GM21529 (cell line): ENCODE measurements at regions not wholly inside any gene's neighbourhood (a gene's known extent, or its start where the extent isn't known, plus 50 kb on each side); places are given as distances from the start of the nearest gene placed in this dataset.

Experiments used
- ATAC-seq: cut with Tn5 transposase; IDR thresholded peaks from one replicate; pipeline ENCODE4 v1.9.1; 2021; ENCODE audit not compliant: unreplicated experiment

GRCh38 chr13:78341032-78341431, 262.3 kb downstream of the POU4F1 start:
- peak; percentile 96 for ATAC-seq

DNA sequence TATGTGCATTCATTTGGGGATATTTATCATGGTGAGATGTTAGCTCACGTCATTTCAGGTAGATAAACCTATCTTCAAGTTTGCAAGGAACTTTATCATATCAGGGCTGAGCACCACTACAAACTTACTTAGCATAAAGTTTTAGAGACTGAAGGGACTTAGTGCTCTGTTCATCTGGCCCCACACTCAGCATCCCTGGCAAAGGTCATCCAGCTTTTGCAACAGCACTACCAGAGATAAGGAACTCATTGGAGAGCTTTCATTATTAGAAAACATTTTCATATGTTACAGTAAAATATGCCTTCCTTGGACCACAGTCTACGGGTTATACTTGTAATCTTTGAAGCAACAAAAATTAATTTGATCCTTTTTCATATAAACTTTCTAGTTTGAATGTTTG, 263.4 kb downstream of the POU4F1 start:
- ATAC-seq, result no peak

- no peak for ATAC-seq
Measured at GRCh38 chr13:78334059-78334458, 269.3 kb downstream of the POU4F1 start.

DNA sequence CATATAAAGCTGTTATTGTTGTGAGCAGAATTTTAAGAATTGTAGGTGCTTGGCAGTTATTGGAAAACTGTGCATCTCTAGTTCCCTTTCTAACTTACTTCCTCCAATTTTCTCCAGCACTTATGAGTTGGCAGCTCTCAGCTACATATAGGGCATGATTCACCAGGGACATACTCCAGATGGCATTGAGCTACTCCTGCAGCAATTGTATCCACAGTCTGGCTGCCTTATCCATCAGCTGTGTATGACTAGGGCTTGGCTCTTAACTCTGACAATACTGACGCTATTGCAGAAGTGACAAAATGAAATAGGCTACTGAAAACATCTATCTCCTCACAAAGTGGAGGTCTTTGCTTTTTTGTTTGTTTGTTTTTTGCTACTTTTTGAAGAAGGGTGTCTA, 276.7 kb downstream of the POU4F1 start:
- no peak for ATAC-seq

GRCh38 chr13:78325585-78325984, 277.8 kb downstream of the POU4F1 start:
- ATAC-seq, result no peak

DNA sequence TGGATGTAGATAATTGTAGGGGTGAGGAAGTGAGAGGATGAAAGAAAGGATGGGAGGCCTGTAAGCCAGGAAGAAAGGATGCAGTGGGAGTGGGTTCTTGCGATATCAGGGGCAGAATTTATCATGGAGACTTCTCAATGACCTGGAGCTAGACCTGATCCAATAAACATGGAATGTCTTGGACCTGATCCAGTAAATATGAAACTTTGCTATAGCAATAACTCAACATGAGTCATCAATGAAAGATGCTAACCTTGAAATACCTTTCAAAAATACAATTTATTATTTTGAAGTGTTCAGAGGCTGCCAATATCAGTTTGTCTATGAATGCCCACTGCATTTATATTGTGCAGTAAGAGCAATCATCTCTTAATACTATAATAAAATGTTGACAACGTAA, 279.5 kb downstream of the POU4F1 start:
- no peak for ATAC-seq

DNA sequence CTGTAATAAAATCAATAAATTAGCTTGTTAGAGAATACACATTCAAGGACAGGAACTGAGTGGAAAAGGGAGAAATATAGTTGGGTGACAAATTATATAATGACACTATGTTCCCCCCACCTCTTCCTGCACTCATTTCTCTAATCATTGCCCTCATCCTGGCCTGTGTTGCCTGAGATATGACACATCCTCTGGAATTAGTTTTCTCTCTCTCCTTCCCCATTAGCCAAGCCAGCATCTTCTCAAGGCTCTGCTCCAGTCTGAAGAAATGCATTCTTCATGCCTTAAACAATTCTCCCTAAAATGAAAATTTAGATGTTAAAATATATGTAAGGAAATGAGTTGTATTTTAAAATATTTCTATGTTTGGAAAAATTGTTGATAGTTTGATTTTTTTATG, 280.3 kb downstream of the POU4F1 start:
- ATAC-seq, result no peak

DNA sequence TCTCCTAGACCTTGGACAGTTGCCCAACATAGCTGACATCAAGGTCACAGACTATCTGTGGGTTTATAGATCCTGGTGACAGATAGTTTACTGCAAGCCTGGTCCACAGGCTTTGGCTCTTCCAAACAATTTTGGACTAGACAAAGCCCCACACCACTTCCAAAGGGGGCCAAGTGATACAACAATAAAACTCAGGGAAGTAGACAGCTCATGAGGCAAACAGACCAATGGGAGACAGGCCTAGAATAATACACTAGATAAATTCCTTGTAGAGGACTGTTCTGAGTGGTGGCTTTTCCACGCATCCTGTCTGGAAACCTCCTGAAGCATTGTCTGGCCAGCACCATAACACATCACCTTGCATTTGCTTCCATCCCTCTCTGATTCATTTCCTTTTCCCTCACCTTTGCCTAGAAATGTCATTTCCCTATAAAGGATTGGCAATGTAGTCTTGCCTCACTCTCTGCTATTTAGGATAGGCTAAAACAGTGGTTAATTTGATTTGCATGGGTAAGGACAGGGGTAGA, 284.2 kb downstream of the POU4F1 start:
- ATAC-seq, result no peak

GRCh38 chr13:78317030-78317429, 286.3 kb downstream of the POU4F1 start:
- ATAC-seq, result no peak

GRCh38 chr13:78309497-78310180, 293.7 kb downstream of the POU4F1 start:
- peak; percentile 73 for ATAC-seq

DNA sequence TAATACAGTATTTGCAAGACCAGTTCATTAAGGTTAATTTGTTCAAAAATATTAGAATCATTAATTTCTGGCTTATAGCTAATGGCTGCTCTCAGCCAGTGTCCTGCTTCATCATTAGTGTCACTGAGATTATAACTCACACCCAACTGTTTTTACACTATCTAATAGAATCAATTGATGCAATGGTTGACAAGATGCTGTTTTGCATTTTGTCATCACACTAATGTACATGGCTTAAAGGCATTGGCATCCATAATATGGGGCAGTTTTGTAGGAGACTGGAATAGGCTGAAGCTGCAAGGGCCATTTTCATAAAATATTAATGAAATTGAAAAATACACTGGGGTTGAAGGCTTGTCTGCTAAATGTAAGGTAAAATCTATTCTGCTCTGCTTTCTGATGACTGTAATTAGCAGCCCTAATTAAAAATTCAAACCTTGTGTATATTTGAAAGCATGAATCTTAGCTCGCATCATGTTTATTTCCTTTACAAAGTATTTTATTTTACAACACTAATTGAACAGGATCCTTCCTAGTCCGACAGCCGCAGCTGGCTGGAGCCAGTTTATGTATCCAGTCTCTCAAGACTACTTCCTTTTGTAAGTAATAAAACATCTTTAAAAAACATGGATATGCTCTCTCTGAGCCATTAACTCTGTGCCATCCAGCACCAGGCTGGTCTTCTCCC, 296.7 kb downstream of the POU4F1 start:
- no peak for ATAC-seq

DNA sequence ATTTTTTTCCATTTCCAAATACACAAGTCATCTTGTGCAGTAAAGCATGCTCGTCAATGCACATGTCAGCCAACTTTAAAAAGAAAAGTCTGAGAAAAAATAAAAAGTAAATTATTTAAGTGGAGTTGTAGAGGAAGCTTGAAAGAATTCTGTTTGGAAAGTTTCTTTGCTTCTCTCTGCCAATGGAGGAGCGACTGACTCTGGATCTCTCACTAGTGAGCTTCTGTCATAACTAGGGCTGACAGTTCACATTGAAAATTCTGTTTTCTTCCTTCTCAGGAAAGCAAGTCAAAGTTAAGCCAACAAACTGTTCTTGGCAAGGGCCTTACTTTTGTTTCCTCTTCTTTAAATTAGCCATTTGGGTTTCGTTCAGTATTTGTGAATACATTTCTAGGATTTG, 298.2 kb downstream of the POU4F1 start:
- no peak for ATAC-seq

GRCh38 chr13:78299832-78300623, 303.3 kb downstream of the POU4F1 start:
- ATAC-seq, result peak; percentile 86

DNA sequence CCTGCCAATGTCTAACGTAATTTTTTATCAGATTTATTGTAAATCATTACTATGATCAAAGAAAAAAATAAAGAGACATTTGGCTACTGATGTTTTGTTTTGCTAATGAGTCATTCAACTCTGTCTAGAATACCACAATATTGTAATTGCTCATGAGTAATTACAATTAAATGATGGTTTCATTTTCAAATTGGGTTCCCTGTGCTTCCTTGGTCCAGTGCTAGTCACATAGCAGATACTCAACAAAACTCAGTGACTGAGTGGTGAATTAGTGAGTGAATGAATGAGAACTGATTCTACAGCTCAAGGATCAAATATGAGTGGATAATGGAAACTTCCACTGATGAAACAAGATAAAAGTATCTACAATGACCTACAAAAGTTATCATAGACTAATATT, 304.7 kb downstream of the POU4F1 start:
- ATAC-seq, result no peak

- no peak for ATAC-seq
Measured at GRCh38 chr13:78286748-78287147, 316.6 kb downstream of the POU4F1 start.

GRCh38 chr13:78265098-78265497, 338.3 kb downstream of the POU4F1 start:
- ATAC-seq, result no peak

DNA sequence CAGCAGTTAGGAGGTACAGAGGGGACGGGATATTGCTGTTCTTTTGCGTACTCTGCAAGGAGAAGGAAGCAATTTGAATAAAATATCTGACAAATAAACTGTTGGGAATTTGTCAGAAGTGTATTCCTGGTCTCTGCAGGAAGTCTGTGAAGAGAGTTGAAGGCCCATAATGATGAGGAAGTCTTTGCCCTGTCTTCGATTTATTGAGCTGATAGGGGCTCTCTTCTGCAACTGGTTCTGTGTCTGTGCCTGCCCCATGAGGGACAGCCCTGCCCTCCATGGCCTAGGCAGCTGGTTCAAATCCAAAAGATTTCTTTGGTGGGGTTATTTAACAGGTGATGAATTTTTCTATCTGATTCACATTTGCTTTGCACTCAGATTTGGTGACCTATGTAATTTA, 339.7 kb upstream of the EDNRB start:
- no peak for ATAC-seq

GRCh38 chr13:78256484-78256883, 337.9 kb upstream of the EDNRB start:
- no peak for ATAC-seq

- no peak for ATAC-seq
Measured at GRCh38 chr13:78254113-78254512, 335.5 kb upstream of the EDNRB start.

GRCh38 chr13:78247362-78247761, 328.7 kb upstream of the EDNRB start:
- no peak for ATAC-seq

- no peak for ATAC-seq
Measured at GRCh38 chr13:78241278-78241919, 322.8 kb upstream of the EDNRB start.
